ENCODE measurements at regions not wholly inside any gene's neighbourhood (a gene's known extent, or its start where the extent isn't known, plus 50 kb on each side); places are given as distances from the start of the nearest gene placed in this dataset.

GRCh38 chr13:80039000-80039399, 301.9 kb downstream of the SPRY2 start:
- TF ChIP-seq ZNF274 (IDR thresholded peaks at IDR 0.05; ENCODE audit: low read depth, low read length) (no peak), YY1 (IDR thresholded peaks at IDR 0.05; ENCODE audit: insufficient read depth, insufficient read length) (no peak), SUZ12 (IDR thresholded peaks at IDR 0.05; ENCODE audit: extremely low read depth, insufficient read depth, insufficient read length) (no peak)
